ENCODE measurements at regions not wholly inside any gene's neighbourhood (a gene's known extent, or its start where the extent isn't known, plus 50 kb on each side); places are given as distances from the start of the nearest gene placed in this dataset.

- TF ChIP-seq CTCF (IDR thresholded peaks at IDR 0.05), result no peak
- H3K9me3 Mint-ChIP-seq, result no peaks in the 10 kb centered on the region
- peaks cover 39% of the 10 kb centered on the region for H3K4me1 Mint-ChIP-seq
- no peak overlapping the region for H3K4me3 Mint-ChIP-seq
- H3K36me3 Mint-ChIP-seq (ENCODE audit: low read depth), result no peaks in the 10 kb centered on the region
- peaks cover 4% of the 10 kb centered on the region for H3K27me3 Mint-ChIP-seq (ENCODE audit: low read depth, poor library complexity)
- no peak for DNase-seq
- H3K27ac Mint-ChIP-seq, result peak overlapping the region; percentile 93
Observed at GRCh38 chr14:31949709-31950108, 127.4 kb upstream of the ARHGAP5 start.

GRCh38 chr14:31950331-31950730, 126.8 kb upstream of the ARHGAP5 start:
- Mint-ChIP-seq H3K36me3 (ENCODE audit: low read depth) (no peaks in the 10 kb centered on the region), H3K9me3 (no peaks in the 10 kb centered on the region), H3K27me3 (ENCODE audit: low read depth, poor library complexity) (peaks cover 4% of the 10 kb centered on the region), H3K4me3 (peak overlapping the region; percentile 62), H3K4me1 (peaks cover 39% of the 10 kb centered on the region), H3K27ac (peak overlapping the region; percentile 93)
- no peak for DNase-seq
- TF ChIP-seq CTCF (IDR thresholded peaks at IDR 0.05), result no peak

GRCh38 chr14:31950764-31951637, 126.1 kb upstream of the ARHGAP5 start:
- peak; percentile 67 for DNase-seq
- H3K27ac Mint-ChIP-seq, result peak overlapping the region; percentile 93
- peaks cover 39% of the 10 kb centered on the region for H3K4me1 Mint-ChIP-seq
- peak overlapping the region; percentile 62 for H3K4me3 Mint-ChIP-seq
- TF ChIP-seq CTCF (IDR thresholded peaks at IDR 0.05), result no peak
- H3K9me3 Mint-ChIP-seq, result no peaks in the 10 kb centered on the region
- no peaks in the 10 kb centered on the region for H3K36me3 Mint-ChIP-seq (ENCODE audit: low read depth)
- H3K27me3 Mint-ChIP-seq (ENCODE audit: low read depth, poor library complexity), result peaks cover 4% of the 10 kb centered on the region

- H3K4me1 Mint-ChIP-seq, result peaks cover 43% of the 10 kb centered on the region
- H3K36me3 Mint-ChIP-seq (ENCODE audit: low read depth), result peaks cover 4% of the 10 kb centered on the region
- H3K27me3 Mint-ChIP-seq (ENCODE audit: low read depth, poor library complexity), result peaks cover 5% of the 10 kb centered on the region
- H3K9me3 Mint-ChIP-seq, result peaks cover 5% of the 10 kb centered on the region
- peak overlapping the region; percentile 93 for H3K27ac Mint-ChIP-seq
- peak overlapping the region; percentile 62 for H3K4me3 Mint-ChIP-seq
- DNase-seq, result no peak
- no peak for TF ChIP-seq CTCF (IDR thresholded peaks at IDR 0.05)
Observed at GRCh38 chr14:31951638-31951964, 125.5 kb upstream of the ARHGAP5 start.

- Mint-ChIP-seq H3K36me3 (ENCODE audit: low read depth) (peaks cover 11% of the 10 kb centered on the region), H3K27ac (no peak overlapping the region), H3K27me3 (ENCODE audit: low read depth, poor library complexity) (peaks cover 7% of the 10 kb centered on the region), H3K4me1 (peaks cover 41% of the 10 kb centered on the region), H3K9me3 (peaks cover 15% of the 10 kb centered on the region), H3K4me3 (no peak overlapping the region)
- no peak for DNase-seq
- no peak for TF ChIP-seq CTCF (IDR thresholded peaks at IDR 0.05)
Observed at GRCh38 chr14:31952573-31952972, 124.5 kb upstream of the ARHGAP5 start.

GRCh38 chr14:31953210-31953609, 123.9 kb upstream of the ARHGAP5 start:
- Mint-ChIP-seq H3K4me3 (no peak overlapping the region), H3K27ac (no peak overlapping the region), H3K27me3 (ENCODE audit: low read depth, poor library complexity) (peaks cover 7% of the 10 kb centered on the region), H3K36me3 (ENCODE audit: low read depth) (peaks cover 11% of the 10 kb centered on the region), H3K9me3 (peaks cover 18% of the 10 kb centered on the region), H3K4me1 (peaks cover 41% of the 10 kb centered on the region)
- TF ChIP-seq CTCF (IDR thresholded peaks at IDR 0.05), result no peak
- no peak for DNase-seq

All from nephron progenitor cell (in vitro differentiated cells).